ENCODE measurements at regions not wholly inside any gene's neighbourhood (a gene's known extent, or its start where the extent isn't known, plus 50 kb on each side); places are given as distances from the start of the nearest gene placed in this dataset.

- no peak overlapping the region for H3K27ac ChIP-seq
- no peaks in the 10 kb centered on the region for H3K9me2 ChIP-seq (replicated peaks; ENCODE audit: insufficient read depth)
- no peak overlapping the region for H3K4me2 ChIP-seq
- no peak for DNase-seq (ENCODE audit: low spot score)
- no peaks in the 10 kb centered on the region for H3K27me3 ChIP-seq
- no peak overlapping the region for H2AFZ ChIP-seq
- WGBS (ENCODE audit: low lambda C conversion rate, missing lambda C conversion rate): 78% methylated on average over 6 of the region's 6 CpGs
- TF ChIP-seq, protein P1, sequence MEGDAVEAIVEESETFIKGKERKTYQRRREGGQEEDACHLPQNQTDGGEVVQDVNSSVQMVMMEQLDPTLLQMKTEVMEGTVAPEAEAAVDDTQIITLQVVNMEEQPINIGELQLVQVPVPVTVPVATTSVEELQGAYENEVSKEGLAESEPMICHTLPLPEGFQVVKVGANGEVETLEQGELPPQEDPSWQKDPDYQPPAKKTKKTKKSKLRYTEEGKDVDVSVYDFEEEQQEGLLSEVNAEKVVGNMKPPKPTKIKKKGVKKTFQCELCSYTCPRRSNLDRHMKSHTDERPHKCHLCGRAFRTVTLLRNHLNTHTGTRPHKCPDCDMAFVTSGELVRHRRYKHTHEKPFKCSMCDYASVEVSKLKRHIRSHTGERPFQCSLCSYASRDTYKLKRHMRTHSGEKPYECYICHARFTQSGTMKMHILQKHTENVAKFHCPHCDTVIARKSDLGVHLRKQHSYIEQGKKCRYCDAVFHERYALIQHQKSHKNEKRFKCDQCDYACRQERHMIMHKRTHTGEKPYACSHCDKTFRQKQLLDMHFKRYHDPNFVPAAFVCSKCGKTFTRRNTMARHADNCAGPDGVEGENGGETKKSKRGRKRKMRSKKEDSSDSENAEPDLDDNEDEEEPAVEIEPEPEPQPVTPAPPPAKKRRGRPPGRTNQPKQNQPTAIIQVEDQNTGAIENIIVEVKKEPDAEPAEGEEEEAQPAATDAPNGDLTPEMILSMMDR (IDR thresholded peaks at IDR 0.05; ENCODE audit: poor library complexity): no peak
- TF ChIP-seq EZH2 (IDR thresholded peaks at IDR 0.05; ENCODE audit: borderline replicate concordance) (no peak), EZH2phosphoT487 (IDR thresholded peaks at IDR 0.05; ENCODE audit: low read depth, severe bottlenecking, unreplicated experiment) (no peak)
- no peak overlapping the region for H3K4me3 ChIP-seq
- H3K79me2 ChIP-seq: no peaks in the 10 kb centered on the region
- no peaks in the 10 kb centered on the region for H3K4me1 ChIP-seq (ENCODE audit: insufficient read depth)
- no peaks in the 10 kb centered on the region for H3K36me3 ChIP-seq (replicated peaks; ENCODE audit: insufficient read depth, low read depth)
- no peaks in the 10 kb centered on the region for H3K9me3 ChIP-seq (ENCODE audit: low read depth)
- H4K20me1 ChIP-seq (ENCODE audit: insufficient read depth, poor library complexity, severe bottlenecking): no peaks in the 10 kb centered on the region
Observed at GRCh38 chr10:1850971-1851527, 113.7 kb upstream of the ADARB2 start.

- H3K4me2 ChIP-seq: no peak overlapping the region
- no peaks in the 10 kb centered on the region for H4K20me1 ChIP-seq (ENCODE audit: insufficient read depth, poor library complexity, severe bottlenecking)
- 94% methylated on average over 18 of the region's 18 CpGs for WGBS (ENCODE audit: low lambda C conversion rate, missing lambda C conversion rate)
- H3K36me3 ChIP-seq (replicated peaks; ENCODE audit: insufficient read depth, low read depth): no peaks in the 10 kb centered on the region
- no peak for DNase-seq (ENCODE audit: low spot score)
- H2AFZ ChIP-seq: no peak overlapping the region
- H3K9me3 ChIP-seq (ENCODE audit: low read depth): no peaks in the 10 kb centered on the region
- no peaks in the 10 kb centered on the region for H3K79me2 ChIP-seq
- no peaks in the 10 kb centered on the region for H3K9me2 ChIP-seq (replicated peaks; ENCODE audit: insufficient read depth)
- H3K27ac ChIP-seq: no peak overlapping the region
- TF ChIP-seq EZH2 (IDR thresholded peaks at IDR 0.05; ENCODE audit: borderline replicate concordance) (no peak), EZH2phosphoT487 (IDR thresholded peaks at IDR 0.05; ENCODE audit: low read depth, severe bottlenecking, unreplicated experiment) (no peak)
- TF ChIP-seq, protein P1 (IDR thresholded peaks at IDR 0.05; ENCODE audit: poor library complexity): no peak
- no peaks in the 10 kb centered on the region for H3K4me1 ChIP-seq (ENCODE audit: insufficient read depth)
- H3K27me3 ChIP-seq: no peaks in the 10 kb centered on the region
- no peak overlapping the region for H3K4me3 ChIP-seq
Observed at GRCh38 chr10:1847361-1847760, 110.0 kb upstream of the ADARB2 start.

DNA sequence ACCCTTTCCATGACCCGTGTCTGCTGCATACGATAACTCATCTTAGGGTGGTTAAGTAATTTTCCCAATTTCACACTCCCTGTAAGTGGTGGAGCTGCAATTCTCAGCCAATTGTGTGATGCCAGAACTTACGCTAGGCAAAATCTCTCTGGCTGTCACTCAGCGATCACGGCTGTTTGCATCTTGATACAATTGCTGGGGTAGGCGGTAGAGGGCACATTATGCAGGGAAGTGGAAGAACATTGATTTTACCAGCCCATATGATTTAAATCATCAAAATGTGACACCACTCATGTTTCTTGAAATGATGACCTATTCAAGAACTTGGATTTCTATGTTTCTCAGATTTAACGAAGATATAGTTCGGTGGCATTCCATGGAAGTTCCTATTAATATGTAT lies 108.7 kb upstream of the ADARB2 start:
- Histone ChIP-seq H3K9me2 (replicated peaks; ENCODE audit: insufficient read depth) (no peaks in the 10 kb centered on the region), H3K4me1 (ENCODE audit: insufficient read depth) (no peaks in the 10 kb centered on the region), H3K9me3 (ENCODE audit: low read depth) (no peaks in the 10 kb centered on the region), H3K27me3 (no peaks in the 10 kb centered on the region), H3K4me2 (no peak overlapping the region), H3K36me3 (replicated peaks; ENCODE audit: insufficient read depth, low read depth) (no peaks in the 10 kb centered on the region), H3K4me3 (no peak overlapping the region), H2AFZ (no peak overlapping the region), H3K79me2 (no peaks in the 10 kb centered on the region), H3K27ac (no peak overlapping the region), H4K20me1 (ENCODE audit: insufficient read depth, poor library complexity, severe bottlenecking) (no peaks in the 10 kb centered on the region)
- WGBS (ENCODE audit: low lambda C conversion rate, missing lambda C conversion rate): 91% methylated on average over 8 of the region's 8 CpGs
- DNase-seq (ENCODE audit: low spot score): no peak
- TF ChIP-seq, protein P1 (IDR thresholded peaks at IDR 0.05; ENCODE audit: poor library complexity): no peak
- TF ChIP-seq EZH2 (IDR thresholded peaks at IDR 0.05; ENCODE audit: borderline replicate concordance): no peak
- no peak for TF ChIP-seq EZH2phosphoT487 (IDR thresholded peaks at IDR 0.05; ENCODE audit: low read depth, severe bottlenecking, unreplicated experiment)

- no peak overlapping the region for H3K27ac ChIP-seq
- no peaks in the 10 kb centered on the region for H3K9me2 ChIP-seq (replicated peaks; ENCODE audit: insufficient read depth)
- H4K20me1 ChIP-seq (ENCODE audit: insufficient read depth, poor library complexity, severe bottlenecking): no peaks in the 10 kb centered on the region
- no peaks in the 10 kb centered on the region for H3K27me3 ChIP-seq
- H2AFZ ChIP-seq: no peak overlapping the region
- DNase-seq (ENCODE audit: low spot score): no peak
- H3K4me1 ChIP-seq (ENCODE audit: insufficient read depth): no peaks in the 10 kb centered on the region
- 89% methylated on average over 3 of the region's 3 CpGs for WGBS (ENCODE audit: low lambda C conversion rate, missing lambda C conversion rate)
- no peaks in the 10 kb centered on the region for H3K36me3 ChIP-seq (replicated peaks; ENCODE audit: insufficient read depth, low read depth)
- H3K4me3 ChIP-seq: no peak overlapping the region
- TF ChIP-seq, protein P1 (IDR thresholded peaks at IDR 0.05; ENCODE audit: poor library complexity): no peak
- TF ChIP-seq EZH2 (IDR thresholded peaks at IDR 0.05; ENCODE audit: borderline replicate concordance): no peak
- TF ChIP-seq EZH2phosphoT487 (IDR thresholded peaks at IDR 0.05; ENCODE audit: low read depth, severe bottlenecking, unreplicated experiment): no peak
- H3K9me3 ChIP-seq (ENCODE audit: low read depth): no peaks in the 10 kb centered on the region
- no peaks in the 10 kb centered on the region for H3K79me2 ChIP-seq
- H3K4me2 ChIP-seq: no peak overlapping the region
Observed at GRCh38 chr10:1841759-1842158, 104.4 kb upstream of the ADARB2 start.
